SK-N-SH treated with all-trans-retinoic acid at 6 μM for 48 hours (cell line): ENCODE measurements at regions not wholly inside any gene's neighbourhood (a gene's known extent, or its start where the extent isn't known, plus 50 kb on each side); places are given as distances from the start of the nearest gene placed in this dataset.

Source experiments
- BACH2 ChIP-seq: fragments of 250-450 bp; sonication (Bioruptor Pico); IDR thresholded peaks from 2 replicates; pipeline ENCODE4 v1.9.0; 2021; ENCODE audit warnings: mild to moderate bottlenecking, borderline replicate concordance
- ISL1 ChIP-seq: fragments of 250-450 bp; sonication (Bioruptor Pico); IDR thresholded peaks from 2 replicates; pipeline ENCODE4 v2.1.2; 2022; ENCODE audit warnings: mild to moderate bottlenecking, moderate library complexity
- OSR1 ChIP-seq: fragments of 250-450 bp; sonication (Bioruptor Pico); IDR thresholded peaks from 2 replicates; pipeline ENCODE4 v1.8.0; 2022; ENCODE audit warnings: moderate library complexity, mild to moderate bottlenecking, inconsistent platforms
- PPARA ChIP-seq: fragments of 250-450 bp; sonication (Bioruptor Pico); IDR thresholded peaks from 2 replicates; pipeline ENCODE4 v1.5.0; 2020; ENCODE audit warnings: mild to moderate bottlenecking, borderline replicate concordance
- RARB ChIP-seq: fragments of 250-450 bp; sonication (Bioruptor Pico); IDR thresholded peaks from 2 replicates; pipeline ENCODE4 v1.8.0; 2021; ENCODE audit warnings: mild to moderate bottlenecking, moderate library complexity
- TF ChIP-seq, protein P1 (sequence below): fragments of 250-450 bp; sonication (Bioruptor Pico); IDR thresholded peaks from 2 replicates; pipeline ENCODE4 v1.8.0; 2020; ENCODE audit warnings: mild to moderate bottlenecking, moderate library complexity, borderline replicate concordance

- TF ChIP-seq OSR1 (CRISPR knock-in tag) (no peak), PPARA (CRISPR knock-in tag) (no peak), ISL1 (no peak), RARB (CRISPR knock-in tag) (no peak), BACH2 (CRISPR knock-in tag) (no peak)
- TF ChIP-seq, protein P1, sequence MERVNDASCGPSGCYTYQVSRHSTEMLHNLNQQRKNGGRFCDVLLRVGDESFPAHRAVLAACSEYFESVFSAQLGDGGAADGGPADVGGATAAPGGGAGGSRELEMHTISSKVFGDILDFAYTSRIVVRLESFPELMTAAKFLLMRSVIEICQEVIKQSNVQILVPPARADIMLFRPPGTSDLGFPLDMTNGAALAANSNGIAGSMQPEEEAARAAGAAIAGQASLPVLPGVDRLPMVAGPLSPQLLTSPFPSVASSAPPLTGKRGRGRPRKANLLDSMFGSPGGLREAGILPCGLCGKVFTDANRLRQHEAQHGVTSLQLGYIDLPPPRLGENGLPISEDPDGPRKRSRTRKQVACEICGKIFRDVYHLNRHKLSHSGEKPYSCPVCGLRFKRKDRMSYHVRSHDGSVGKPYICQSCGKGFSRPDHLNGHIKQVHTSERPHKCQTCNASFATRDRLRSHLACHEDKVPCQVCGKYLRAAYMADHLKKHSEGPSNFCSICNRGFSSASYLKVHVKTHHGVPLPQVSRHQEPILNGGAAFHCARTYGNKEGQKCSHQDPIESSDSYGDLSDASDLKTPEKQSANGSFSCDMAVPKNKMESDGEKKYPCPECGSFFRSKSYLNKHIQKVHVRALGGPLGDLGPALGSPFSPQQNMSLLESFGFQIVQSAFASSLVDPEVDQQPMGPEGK (CRISPR knock-in tag): no peak
Observed at GRCh38 chr2:123415678-123416077, 609.4 kb upstream of the CNTNAP5 start.
